CD4-positive, CD25-positive, alpha-beta regulatory T cell (primary cell): ENCODE measurements at regions not wholly inside any gene's neighbourhood (a gene's known extent, or its start where the extent isn't known, plus 50 kb on each side); places are given as distances from the start of the nearest gene placed in this dataset.

ENCODE experiments used
- ATAC-seq, 2 donors: fragments of 150-1000 bp; cut with Tn5 transposase; one replicate each; pipeline ENCODE4 v1.10.0; 2021; ENCODE audit warnings: low read depth in 2 of 2, moderate number of reproducible peaks in 2 of 2, moderate library complexity in 1 of 2
- DNase-seq, 3 donors: peaks; one replicate each; pipeline versions ENCODE4 v3.0.0 to v3.0.0-alpha.2; 2012 to 2022; ENCODE audit warnings: mixed read lengths in 1 of 3
- H3K27ac ChIP-seq: one replicate; pipeline ENCODE4 v1.7.0; 2013; ENCODE audit warnings: mild to moderate bottlenecking, low read length; ENCODE audit not compliant: insufficient read depth, poor library complexity, severe bottlenecking
- H3K27me3 ChIP-seq: one replicate; pipeline ENCODE4 v1.7.0; 2013; ENCODE audit warnings: low read length; ENCODE audit not compliant: control insufficient read depth, insufficient read depth
- H3K36me3 ChIP-seq: one replicate; pipeline ENCODE4 v1.7.0; 2013; ENCODE audit warnings: mild to moderate bottlenecking, low read length, moderate library complexity; ENCODE audit not compliant: control insufficient read depth, insufficient read depth
- H3K4me1 ChIP-seq: 2 replicates; pipeline ENCODE4 v1.7.0; 2013; ENCODE audit warnings: mild to moderate bottlenecking, low read length; ENCODE audit not compliant: insufficient read depth, control insufficient read depth, poor library complexity, severe bottlenecking
- H3K4me3 ChIP-seq: one replicate; pipeline ENCODE4 v1.7.0; 2013; ENCODE audit warnings: low read depth, mild to moderate bottlenecking, low read length, moderate library complexity
- H3K9me3 ChIP-seq, 2 experiments: 1 replicate in 1 of 2; 2 replicates in 1 of 2; pipeline ENCODE4 v1.7.0; 2013; ENCODE audit warnings: low read length in 2 of 2, mild to moderate bottlenecking in 1 of 2, moderate library complexity in 1 of 2; ENCODE audit not compliant: control insufficient read depth in 2 of 2
- H3K27ac Mint-ChIP-seq, 3 donors: one replicate each; pipeline ENCODE4 v1.8.0; 2020 to 2022; ENCODE audit warnings: mild to moderate bottlenecking in 3 of 3, mixed read lengths in 3 of 3, moderate library complexity in 2 of 3
- H3K27me3 Mint-ChIP-seq: one replicate; pipeline ENCODE4 v1.8.0; 2022; ENCODE audit warnings: mild to moderate bottlenecking, mixed read lengths
- H3K36me3 Mint-ChIP-seq: one replicate; pipeline ENCODE4 v1.8.0; 2020; ENCODE audit warnings: mixed read lengths
- H3K4me1 Mint-ChIP-seq, 4 donors: one replicate each; pipeline ENCODE4 v1.8.0; 2020 to 2022; ENCODE audit warnings: mixed read lengths in 4 of 4, mild to moderate bottlenecking in 1 of 4
- H3K4me3 Mint-ChIP-seq, 4 donors: one replicate each; pipeline ENCODE4 v1.8.0; 2020 to 2022; ENCODE audit warnings: mild to moderate bottlenecking in 4 of 4, mixed read lengths in 4 of 4, moderate library complexity in 3 of 4
- H3K9me3 Mint-ChIP-seq, 7 donors: one replicate each; pipeline ENCODE4 v1.8.0; 2020 to 2022; ENCODE audit warnings: mixed read lengths in 7 of 7, mild to moderate bottlenecking in 3 of 7, moderate library complexity in 2 of 7

GRCh38 chr11:27904358-27905055 lies 203.4 kb downstream of the KIF18A start:
- DNase-seq (no peak), ATAC-seq (no peak)
- Histone ChIP-seq H3K4me3 (no peak overlapping the region), H3K27me3 (no peaks in the 10 kb centered on the region), H3K9me3 (no peaks in the 10 kb centered on the region), H3K4me1 (no peaks in the 10 kb centered on the region), H3K36me3 (no peaks in the 10 kb centered on the region), H3K27ac (no peak overlapping the region)
- no peak overlapping the region for H3K27ac Mint-ChIP-seq
- no peak overlapping the region for H3K4me3 Mint-ChIP-seq
- H3K36me3 Mint-ChIP-seq, result no peaks in the 10 kb centered on the region
- no peaks in the 10 kb centered on the region for H3K27me3 Mint-ChIP-seq
- no peaks in the 10 kb centered on the region for H3K4me1 Mint-ChIP-seq
- H3K9me3 Mint-ChIP-seq, result peaks cover 0 to 7% (median 3%) of the 10 kb centered on the region in 7 donors

- Histone ChIP-seq H3K27ac (no peak overlapping the region), H3K27me3 (no peaks in the 10 kb centered on the region), H3K9me3 (no peaks in the 10 kb centered on the region), H3K4me1 (no peaks in the 10 kb centered on the region), H3K4me3 (no peak overlapping the region), H3K36me3 (no peaks in the 10 kb centered on the region)
- ATAC-seq (no peak), DNase-seq (no peak)
- Mint-ChIP-seq H3K4me1 (no peaks in the 10 kb centered on the region), H3K27ac (no peak overlapping the region), H3K9me3 (peaks cover 0 to 5% (median 3%) of the 10 kb centered on the region in 7 donors), H3K4me3 (no peak overlapping the region), H3K36me3 (no peaks in the 10 kb centered on the region), H3K27me3 (no peaks in the 10 kb centered on the region)
These were observed 202.8 kb upstream of the BDNF start for GRCh38 chr11:27902981-27903624.

GRCh38 chr11:27898166-27898565 lies 197.9 kb upstream of the BDNF start:
- Mint-ChIP-seq H3K4me1 (no peaks in the 10 kb centered on the region), H3K36me3 (no peaks in the 10 kb centered on the region), H3K27ac (no peak overlapping the region), H3K9me3 (peaks cover 0 to 7% (median 5%) of the 10 kb centered on the region in 7 donors), H3K4me3 (no peak overlapping the region), H3K27me3 (no peaks in the 10 kb centered on the region)
- DNase-seq (no peak), ATAC-seq (no peak)
- H3K4me3 ChIP-seq, result no peak overlapping the region
- no peaks in the 10 kb centered on the region for H3K36me3 ChIP-seq
- H3K27ac ChIP-seq, result no peak overlapping the region
- H3K9me3 ChIP-seq, result no peaks in the 10 kb centered on the region
- no peaks in the 10 kb centered on the region for H3K4me1 ChIP-seq
- H3K27me3 ChIP-seq, result no peaks in the 10 kb centered on the region

- H3K27me3 Mint-ChIP-seq, result no peaks in the 10 kb centered on the region
- Histone ChIP-seq H3K4me1 (no peaks in the 10 kb centered on the region), H3K27ac (no peak overlapping the region), H3K4me3 (no peak overlapping the region), H3K36me3 (no peaks in the 10 kb centered on the region), H3K27me3 (no peaks in the 10 kb centered on the region), H3K9me3 (no peaks in the 10 kb centered on the region)
- ATAC-seq (no peak), DNase-seq (no peak)
- H3K4me3 Mint-ChIP-seq, result no peak overlapping the region
- H3K36me3 Mint-ChIP-seq, result no peaks in the 10 kb centered on the region
- no peak overlapping the region for H3K27ac Mint-ChIP-seq
- peaks cover 0 to 8% (median 5%) of the 10 kb centered on the region in 7 donors for H3K9me3 Mint-ChIP-seq
- no peaks in the 10 kb centered on the region for H3K4me1 Mint-ChIP-seq
These were observed 195.8 kb upstream of the BDNF start for GRCh38 chr11:27896096-27896495.

- DNase-seq, result no peak
- no peaks in the 10 kb centered on the region for H3K36me3 ChIP-seq
- H3K27ac Mint-ChIP-seq, result no peak overlapping the region
- no peaks in the 10 kb centered on the region for H3K4me1 ChIP-seq
- no peaks in the 10 kb centered on the region for H3K9me3 ChIP-seq
- peaks cover 0 to 8% (median 5%) of the 10 kb centered on the region in 7 donors for H3K9me3 Mint-ChIP-seq
- no peak for ATAC-seq
- H3K27me3 Mint-ChIP-seq, result no peaks in the 10 kb centered on the region
- H3K27me3 ChIP-seq, result no peaks in the 10 kb centered on the region
- H3K36me3 Mint-ChIP-seq, result no peaks in the 10 kb centered on the region
- H3K4me3 Mint-ChIP-seq, result no peak overlapping the region
- no peaks in the 10 kb centered on the region for H3K4me1 Mint-ChIP-seq
- no peak overlapping the region for H3K27ac ChIP-seq
- no peak overlapping the region for H3K4me3 ChIP-seq
These were observed 194.3 kb upstream of the BDNF start for GRCh38 chr11:27894552-27894951.

- H3K27ac Mint-ChIP-seq, result no peak overlapping the region
- ATAC-seq (no peak), DNase-seq (no peak)
- H3K4me1 ChIP-seq, result no peaks in the 10 kb centered on the region
- no peaks in the 10 kb centered on the region for H3K36me3 Mint-ChIP-seq
- H3K9me3 Mint-ChIP-seq, result peaks cover 0 to 8% (median 3%) of the 10 kb centered on the region in 7 donors
- no peak overlapping the region for H3K4me3 ChIP-seq
- H3K4me3 Mint-ChIP-seq, result no peak overlapping the region
- H3K4me1 Mint-ChIP-seq, result no peaks in the 10 kb centered on the region
- H3K27me3 ChIP-seq, result no peaks in the 10 kb centered on the region
- no peaks in the 10 kb centered on the region for H3K36me3 ChIP-seq
- H3K9me3 ChIP-seq, result no peaks in the 10 kb centered on the region
- no peak overlapping the region for H3K27ac ChIP-seq
- H3K27me3 Mint-ChIP-seq, result no peaks in the 10 kb centered on the region
These were observed 186.6 kb upstream of the BDNF start for GRCh38 chr11:27886857-27887256.

GRCh38 chr11:27882066-27882697 lies 181.9 kb upstream of the BDNF start:
- H3K36me3 Mint-ChIP-seq, result no peaks in the 10 kb centered on the region

More at GRCh38 chr11:27882066-27882697, 181.9 kb upstream of the BDNF start:
- no peak overlapping the region for H3K27ac ChIP-seq
- Mint-ChIP-seq H3K27ac (no peak overlapping the region), H3K9me3 (peaks cover 0 to 3% (median 0%) of the 10 kb centered on the region in 7 donors), H3K4me1 (no peaks in the 10 kb centered on the region), H3K27me3 (no peaks in the 10 kb centered on the region), H3K4me3 (no peak overlapping the region)
- ATAC-seq (no peak), DNase-seq (no peak)
- H3K9me3 ChIP-seq, result no peaks in the 10 kb centered on the region
- no peaks in the 10 kb centered on the region for H3K36me3 ChIP-seq
- no peaks in the 10 kb centered on the region for H3K27me3 ChIP-seq
- no peak overlapping the region for H3K4me3 ChIP-seq
- no peaks in the 10 kb centered on the region for H3K4me1 ChIP-seq
